Keratinocyte (primary cell): ENCODE measurements at regions not wholly inside any gene's neighbourhood (a gene's known extent, or its start where the extent isn't known, plus 50 kb on each side); places are given as distances from the start of the nearest gene placed in this dataset.

Experiments
- DNase-seq: peaks from one replicate; pipeline ENCODE4 v3.0.0-alpha.2; 2011; ENCODE audit warnings: low read depth, missing footprints, low spot score
- FAIRE-seq: peaks from 2 replicates; lab custom pipeline; 2011; peaks lifted over from hg19 to GRCh38; lab: Jason Lieb, UNC
- H2AFZ ChIP-seq: 2 replicates; pipeline ENCODE4 v1.6.0; 2012; ENCODE audit warnings: low read length, control low read depth, inconsistent platforms; ENCODE audit not compliant: control insufficient read depth
- H3K27ac ChIP-seq: 2 replicates; pipeline ENCODE4 v1.5.1; 2011; ENCODE audit warnings: low read length; ENCODE audit not compliant: control insufficient read depth, insufficient read depth
- H3K27me3 ChIP-seq: 3 replicates; pipeline ENCODE4 v1.6.0; 2011; ENCODE audit warnings: low read length; ENCODE audit not compliant: control insufficient read depth, insufficient read depth; ENCODE audit errors: extremely low read depth
- H3K36me3 ChIP-seq, 2 experiments: 2 replicates in 1 of 2; 3 replicates in 1 of 2; pipeline ENCODE4 v1.5.1; 2011; ENCODE audit warnings: low read length in 2 of 2, mild to moderate bottlenecking in 1 of 2; ENCODE audit not compliant: control insufficient read depth in 2 of 2, insufficient read depth in 2 of 2; ENCODE audit errors: extremely low read depth in 1 of 2
- H3K4me1 ChIP-seq: 3 replicates; pipeline ENCODE4 v1.5.1; 2011; ENCODE audit warnings: low read length; ENCODE audit not compliant: control insufficient read depth, insufficient read depth; ENCODE audit errors: extremely low read depth
- H3K4me2 ChIP-seq: 3 replicates; pipeline ENCODE4 v1.6.0; 2011; ENCODE audit warnings: low read depth, low read length; ENCODE audit not compliant: control insufficient read depth, insufficient read depth; ENCODE audit errors: extremely low read depth
- H3K4me3 ChIP-seq, 3 experiments: fragments of 200-600 bp in 1 of 3; sonication (generic) in 1 of 3; 2 replicates in 2 of 3; 3 replicates in 1 of 3; pipeline ENCODE4 v1.5.1; 2011 to 2016; ENCODE audit warnings: low read length in 3 of 3, mild to moderate bottlenecking in 3 of 3, control low read depth in 2 of 3, inconsistent platforms in 1 of 3, low read depth in 1 of 3, mixed read lengths in 1 of 3, mixed run types in 1 of 3, moderate library complexity in 1 of 3; ENCODE audit not compliant: control insufficient read depth in 2 of 3, insufficient read depth in 2 of 3; ENCODE audit errors: extremely low read depth in 1 of 3
- H3K79me2 ChIP-seq: 2 replicates; pipeline ENCODE4 v1.6.0; 2012; ENCODE audit warnings: low read length; ENCODE audit not compliant: control insufficient read depth, insufficient read depth
- H3K9ac ChIP-seq: 3 replicates; pipeline ENCODE4 v1.6.0; 2011; ENCODE audit warnings: low read length; ENCODE audit not compliant: control insufficient read depth, insufficient read depth; ENCODE audit errors: extremely low read depth
- H3K9me1 ChIP-seq: 3 replicates; pipeline ENCODE4 v1.6.0; 2011; ENCODE audit warnings: low read length; ENCODE audit not compliant: control insufficient read depth, insufficient read depth; ENCODE audit errors: extremely low read depth
- H3K9me3 ChIP-seq: 2 replicates; pipeline ENCODE4 v1.5.1; 2012; ENCODE audit warnings: low read depth, low read length; ENCODE audit not compliant: control insufficient read depth
- H4K20me1 ChIP-seq: 3 replicates; pipeline ENCODE4 v1.6.0; 2011; ENCODE audit warnings: low read length; ENCODE audit not compliant: control insufficient read depth, insufficient read depth; ENCODE audit errors: extremely low read depth
- CTCF ChIP-seq, 3 experiments: IDR thresholded peaks in 1 of 3; conservative IDR thresholded peaks in 1 of 3; optimal IDR thresholded peaks in 1 of 3; 2 replicates in 2 of 3; 3 replicates in 1 of 3; pipeline versions ENCODE3 to v1.5.1; 2011; ENCODE audit warnings: low read length in 3 of 3, mild to moderate bottlenecking in 3 of 3, moderate library complexity in 2 of 3, control low read depth in 1 of 3, inconsistent platforms in 1 of 3; ENCODE audit not compliant: insufficient read depth in 2 of 3; ENCODE audit errors: extremely low read depth in 1 of 3
- EZH2 ChIP-seq: IDR thresholded peaks from one replicate; pipeline ENCODE4 v1.6.1; 2012; ENCODE audit warnings: inconsistent platforms, mild to moderate bottlenecking, low read length, moderate library complexity
- dilution Hi-C: fragments of 300-500 bp; cut with MboI; formaldehyde crosslinking; loops from one replicate; pipeline ENCODE4 v1.7.0; 2020; ENCODE audit warnings: low sequenced_read_pairs; ENCODE audit not compliant: extremely low pct_ligation_motif_present

GRCh38 chr2:207469451-207469850, 60.3 kb upstream of the CREB1 start:
- Histone ChIP-seq H3K4me2 (no peak overlapping the region), H2AFZ (no peak overlapping the region), H3K4me1 (peaks cover 18% of the 10 kb centered on the region), H3K9me1 (no peaks in the 10 kb centered on the region), H3K9ac (no peak overlapping the region), H3K79me2 (no peaks in the 10 kb centered on the region), H3K27ac (no peak overlapping the region), H3K9me3 (no peaks in the 10 kb centered on the region), H4K20me1 (no peaks in the 10 kb centered on the region), H3K27me3 (no peaks in the 10 kb centered on the region), H3K36me3 (no peaks in the 10 kb centered on the region), H3K4me3 (no peak overlapping the region)
- DNase-seq (no peak), FAIRE-seq (no peak)
- dilution Hi-C loops, result no loop called here
- no peak for TF ChIP-seq EZH2
- no peak for TF ChIP-seq CTCF (optimal IDR thresholded peaks at IDR 0.05 in 1 of 3, IDR thresholded peaks at IDR 0.05 in 1 of 3, conservative IDR thresholded peaks at IDR 0.05 in 1 of 3; ENCODE audit: extremely low read depth in 1 of 3, insufficient read depth in 2 of 3, low read length in 3 of 3)

- Histone ChIP-seq H3K27me3 (no peaks in the 10 kb centered on the region), H2AFZ (no peak overlapping the region), H3K79me2 (no peaks in the 10 kb centered on the region), H3K27ac (no peak overlapping the region), H3K4me2 (no peak overlapping the region), H4K20me1 (no peaks in the 10 kb centered on the region), H3K9me3 (no peaks in the 10 kb centered on the region), H3K9me1 (no peaks in the 10 kb centered on the region), H3K9ac (no peak overlapping the region), H3K4me3 (no peak overlapping the region), H3K36me3 (no peaks in the 10 kb centered on the region), H3K4me1 (peaks cover 19% of the 10 kb centered on the region)
- TF ChIP-seq CTCF (optimal IDR thresholded peaks at IDR 0.05 in 1 of 3, IDR thresholded peaks at IDR 0.05 in 1 of 3, conservative IDR thresholded peaks at IDR 0.05 in 1 of 3; ENCODE audit: extremely low read depth in 1 of 3, insufficient read depth in 2 of 3, low read length in 3 of 3) (no peak), EZH2 (no peak)
- DNase-seq (no peak), FAIRE-seq (no peak)
- dilution Hi-C loops, result no loop called here
These were observed 59.6 kb upstream of the CREB1 start for GRCh38 chr2:207469943-207470729.
